ENCODE measurements at regions not wholly inside any gene's neighbourhood (a gene's known extent, or its start where the extent isn't known, plus 50 kb on each side); places are given as distances from the start of the nearest gene placed in this dataset.

DNA sequence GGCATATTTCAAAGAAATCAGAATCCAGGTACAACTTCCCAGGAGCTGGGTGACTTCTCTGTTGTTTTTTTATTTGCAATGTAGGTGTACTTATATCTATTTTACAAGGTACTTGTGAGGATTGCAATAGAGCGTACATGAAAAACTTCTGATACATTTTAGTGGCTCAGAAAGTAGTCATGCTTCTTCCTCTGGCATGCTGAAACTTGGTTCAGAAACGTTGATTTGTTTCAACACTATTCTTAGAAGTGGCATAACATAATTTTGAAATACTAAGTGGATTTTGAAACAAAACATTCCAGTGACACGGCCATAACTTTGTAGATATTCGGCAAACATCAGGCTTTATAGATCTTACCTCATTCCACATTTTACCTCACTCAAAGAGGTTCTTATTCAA, 79.8 kb upstream of the NLGN4Y start:
- Mint-ChIP-seq H3K4me1 (no peaks in the 10 kb centered on the region), H3K9me3 (peaks cover 0 to 8% of the 10 kb centered on the region in 2 donors), H3K27me3 (no peaks in the 10 kb centered on the region), H3K4me3 (no peak overlapping the region), H3K27ac (no peak overlapping the region)
- DNase-seq (no peak), ATAC-seq (no peak)

DNA sequence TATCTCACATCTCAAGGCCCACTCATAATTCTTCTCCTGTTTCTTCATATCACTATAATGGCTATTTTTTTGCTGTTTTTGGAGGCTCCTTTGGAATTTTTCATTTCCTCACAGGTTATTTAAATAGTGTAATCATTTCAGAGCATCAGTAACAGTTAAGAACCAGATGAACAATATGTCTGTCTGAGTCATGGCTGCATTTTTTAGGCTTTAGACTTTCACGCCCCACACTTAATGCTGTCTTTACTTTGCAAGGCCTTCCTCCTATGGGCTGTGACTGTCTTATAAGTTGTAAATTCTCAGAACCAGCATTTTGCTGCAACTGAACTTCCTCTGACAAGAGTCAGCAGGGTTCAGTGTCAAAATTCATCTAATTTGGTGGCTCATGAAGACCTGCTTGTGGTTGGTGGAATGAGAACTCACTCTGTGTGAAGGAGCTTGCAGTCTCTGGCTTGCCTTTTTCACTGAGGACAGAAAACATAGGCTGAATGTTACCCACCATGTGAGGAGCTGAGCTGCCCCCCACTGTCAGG, 56.1 kb upstream of the NLGN4Y start:
- Mint-ChIP-seq H3K4me3 (no peak overlapping the region), H3K4me1 (no peaks in the 10 kb centered on the region), H3K9me3 (peaks cover 0 to 7% of the 10 kb centered on the region in 2 donors), H3K27ac (no peak overlapping the region), H3K27me3 (no peaks in the 10 kb centered on the region)
- ATAC-seq (no peak), DNase-seq (no peak)

DNA sequence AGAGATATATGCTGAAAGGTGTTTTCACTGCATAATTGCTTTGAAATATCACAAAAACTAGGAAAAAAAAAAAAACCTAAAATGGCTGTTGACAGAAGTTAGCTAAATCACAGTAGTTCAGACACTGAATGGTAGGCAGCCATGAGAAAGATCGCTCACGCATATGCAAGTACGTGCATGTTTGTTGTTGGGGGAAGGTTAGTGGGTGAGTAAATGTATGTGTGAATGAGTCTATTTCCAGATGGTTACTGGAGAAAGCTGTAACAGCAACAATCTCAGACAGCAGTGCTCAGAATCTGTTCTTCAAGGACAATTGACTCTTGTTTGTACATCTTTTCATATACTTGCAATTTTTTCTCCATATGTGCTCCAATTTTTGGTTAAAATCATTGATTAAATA, 51.9 kb upstream of the NLGN4Y start:
- Mint-ChIP-seq H3K9me3 (peaks cover 0 to 17% of the 10 kb centered on the region in 2 donors), H3K4me3 (no peak overlapping the region), H3K27ac (no peak overlapping the region), H3K4me1 (no peaks in the 10 kb centered on the region), H3K27me3 (no peaks in the 10 kb centered on the region)
- DNase-seq (no peak), ATAC-seq (no peak)

DNA sequence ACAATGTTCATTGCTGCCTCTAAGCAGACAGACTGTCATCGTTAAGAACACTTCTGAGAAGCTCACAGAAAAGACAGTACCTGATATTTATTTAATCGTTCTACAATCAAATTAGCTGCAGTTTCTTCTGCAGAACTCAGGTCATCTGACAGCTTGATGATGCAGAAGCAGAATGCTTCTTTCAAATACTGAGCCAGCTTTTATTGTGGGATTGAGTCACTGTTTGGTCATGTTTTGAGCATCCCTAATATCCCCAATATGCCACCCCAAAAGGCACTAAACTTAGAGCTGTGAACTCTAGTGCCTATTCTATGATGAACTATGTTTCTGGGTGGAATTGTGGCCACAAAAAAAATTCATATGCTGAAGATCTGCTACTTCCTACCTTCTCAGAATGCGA, 51.0 kb upstream of the NLGN4Y start:
- H3K27me3 Mint-ChIP-seq = no peaks in the 10 kb centered on the region
- ATAC-seq (no peak), DNase-seq (no peak)
- H3K9me3 Mint-ChIP-seq = peaks cover 0 to 10% of the 10 kb centered on the region in 2 donors
- no peak overlapping the region for H3K27ac Mint-ChIP-seq
- H3K4me3 Mint-ChIP-seq = no peak overlapping the region
- no peaks in the 10 kb centered on the region for H3K4me1 Mint-ChIP-seq

Data from stimulated activated naive CD8-positive, alpha-beta T cell treated with anti-CD3 and anti-CD28 coated beads, Interleukin-15, amount 100 ng/mL, for 72 hours (primary cell).